Stimulated activated naive B cell treated with anti-CD40 and anti-IgM and Interleukin-4, amounts not matched to agents 10 μg/mL and 1 μg/mL and 100 μg/mL, for 72 hours (primary cell): ENCODE measurements at regions not wholly inside any gene's neighbourhood (a gene's known extent, or its start where the extent isn't known, plus 50 kb on each side); places are given as distances from the start of the nearest gene placed in this dataset.

Experiments used
- ATAC-seq, 2 donors: fragments of 150-1000 bp; cut with Tn5 transposase; replicated peaks; 2 replicates each; pipeline ENCODE4 v1.10.0; 2021; ENCODE audit warnings: moderate library complexity in 1 of 2
- DNase-seq: peaks from one replicate; pipeline ENCODE4 v3.0.0; 2021
- H3K27ac Mint-ChIP-seq: one replicate; pipeline ENCODE4 v1.8.0; 2022; ENCODE audit warnings: mild to moderate bottlenecking, mixed read lengths
- H3K27me3 Mint-ChIP-seq, 2 donors: one replicate each; pipeline ENCODE4 v1.8.0; 2022; ENCODE audit warnings: mixed read lengths in 2 of 2
- H3K36me3 Mint-ChIP-seq, 2 donors: one replicate each; pipeline ENCODE4 v1.8.0; 2022; ENCODE audit warnings: mixed read lengths in 2 of 2, mild to moderate bottlenecking in 1 of 2
- H3K4me1 Mint-ChIP-seq, 2 donors: one replicate each; pipeline ENCODE4 v1.8.0; 2022; ENCODE audit warnings: mixed read lengths in 2 of 2, mild to moderate bottlenecking in 1 of 2
- H3K4me3 Mint-ChIP-seq, 2 donors: one replicate each; pipeline ENCODE4 v1.8.0; 2022; ENCODE audit warnings: mild to moderate bottlenecking in 2 of 2, mixed read lengths in 2 of 2, moderate library complexity in 1 of 2
- H3K9me3 Mint-ChIP-seq, 2 donors: one replicate each; pipeline ENCODE4 v1.8.0; 2022; ENCODE audit warnings: mixed read lengths in 2 of 2, mild to moderate bottlenecking in 1 of 2

DNA sequence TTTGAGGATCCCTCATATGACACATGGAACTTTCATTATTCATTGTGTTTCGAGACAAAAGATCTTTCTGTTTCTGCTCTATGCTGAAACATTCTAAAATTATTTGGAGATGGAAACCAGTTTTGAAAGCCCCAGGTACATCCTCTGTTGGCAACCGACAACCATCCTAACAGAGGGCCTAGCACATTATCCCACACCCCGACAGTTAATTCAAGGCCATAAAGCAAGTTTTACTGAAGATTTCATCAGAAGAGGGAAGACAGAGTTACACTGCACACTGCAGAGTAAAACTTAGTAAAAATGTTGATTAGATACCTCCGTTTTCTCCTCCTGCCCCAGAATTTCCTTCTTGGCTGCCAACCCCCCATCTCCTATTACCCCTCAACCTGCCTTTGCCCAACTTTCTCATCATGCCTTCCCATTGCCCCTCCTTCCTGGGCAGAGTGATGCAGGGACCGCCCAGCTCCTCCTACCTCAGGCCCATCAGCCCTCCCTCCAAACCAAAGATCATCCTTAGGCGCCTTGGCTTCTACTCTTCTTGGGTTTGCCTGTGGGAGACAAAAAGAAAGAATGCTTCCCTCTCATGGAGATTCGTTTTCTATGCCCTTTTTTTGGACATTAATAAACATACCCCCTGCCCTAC, 52.9 kb upstream of the CITED4 start:
- no peak overlapping the region for H3K4me3 Mint-ChIP-seq

DNA sequence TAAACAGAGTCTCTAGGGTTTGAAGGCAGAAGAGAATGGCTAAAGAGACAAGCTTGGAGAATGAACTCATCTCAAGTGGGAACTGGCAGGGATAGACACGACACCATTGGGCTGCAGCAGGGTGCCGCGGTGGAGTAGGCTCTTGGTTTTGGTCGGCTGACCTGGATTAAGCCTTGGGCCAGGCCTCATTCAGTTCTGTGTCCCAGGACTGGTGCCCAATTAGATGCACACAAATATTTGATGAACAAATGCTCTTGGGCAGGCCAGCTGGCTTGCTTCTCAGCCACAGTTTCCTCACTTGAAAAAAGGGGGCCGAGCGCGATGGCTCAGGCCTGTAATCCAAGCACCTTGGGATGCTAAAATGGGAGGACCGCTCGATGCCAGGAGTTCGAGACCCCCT, 53.4 kb upstream of the CITED4 start:
- H3K4me1 Mint-ChIP-seq: no peaks in the 10 kb centered on the region
- ATAC-seq (no peak), DNase-seq (no peak)
- no peak overlapping the region for H3K4me3 Mint-ChIP-seq
- no peaks in the 10 kb centered on the region for H3K36me3 Mint-ChIP-seq
- no peaks in the 10 kb centered on the region for H3K27me3 Mint-ChIP-seq
- H3K9me3 Mint-ChIP-seq: no peaks in the 10 kb centered on the region
- H3K27ac Mint-ChIP-seq: no peak overlapping the region

More for the DNA sequence above, 52.9 kb upstream of the CITED4 start:
- DNase-seq (no peak), ATAC-seq (no peak)
- Mint-ChIP-seq H3K36me3 (no peaks in the 10 kb centered on the region), H3K27ac (peak overlapping the region; percentile 6), H3K4me1 (no peaks in the 10 kb centered on the region), H3K27me3 (no peaks in the 10 kb centered on the region), H3K9me3 (no peaks in the 10 kb centered on the region)

DNA sequence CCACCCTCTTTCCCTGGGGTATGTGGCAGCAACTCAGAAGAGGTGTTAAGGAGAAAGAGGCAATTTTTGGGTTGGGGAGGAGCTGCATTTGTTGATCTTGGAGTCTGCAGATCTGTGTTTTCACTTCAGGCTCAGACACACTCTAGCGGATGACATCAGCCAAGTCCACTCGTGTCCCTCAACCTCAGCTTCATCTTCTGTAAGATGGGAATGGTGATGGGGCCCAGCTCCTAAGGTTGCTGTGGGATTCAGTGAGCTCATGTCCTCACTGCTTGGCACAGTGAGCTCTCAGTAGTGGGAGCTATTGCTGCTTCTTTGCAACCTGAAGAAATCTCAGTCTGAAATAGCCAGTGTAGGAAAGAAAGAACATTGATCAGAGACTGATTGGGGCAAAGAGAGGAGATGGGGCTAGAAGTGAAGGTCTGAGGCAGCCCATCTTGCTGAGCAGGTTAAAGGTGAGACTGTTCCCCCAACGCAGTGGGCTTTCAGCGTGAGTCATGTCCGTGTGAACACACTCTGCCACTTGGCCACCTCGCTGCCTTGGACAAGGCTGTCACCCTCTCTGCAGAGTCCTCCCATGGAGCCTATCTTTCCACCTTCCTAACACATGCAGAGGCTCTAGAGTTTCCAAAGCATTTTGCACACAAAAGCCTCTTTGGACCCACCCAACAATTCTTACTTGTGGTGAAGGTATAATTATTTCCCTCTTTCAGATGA, 56.0 kb upstream of the CITED4 start:
- no peak overlapping the region for H3K4me3 Mint-ChIP-seq
- H3K27ac Mint-ChIP-seq: no peak overlapping the region
- no peak for ATAC-seq
- no peaks in the 10 kb centered on the region for H3K36me3 Mint-ChIP-seq
- no peak for DNase-seq
- H3K4me1 Mint-ChIP-seq: no peaks in the 10 kb centered on the region
- H3K9me3 Mint-ChIP-seq: no peaks in the 10 kb centered on the region
- H3K27me3 Mint-ChIP-seq: peaks cover 0 to 8% of the 10 kb centered on the region in 2 donors

DNA sequence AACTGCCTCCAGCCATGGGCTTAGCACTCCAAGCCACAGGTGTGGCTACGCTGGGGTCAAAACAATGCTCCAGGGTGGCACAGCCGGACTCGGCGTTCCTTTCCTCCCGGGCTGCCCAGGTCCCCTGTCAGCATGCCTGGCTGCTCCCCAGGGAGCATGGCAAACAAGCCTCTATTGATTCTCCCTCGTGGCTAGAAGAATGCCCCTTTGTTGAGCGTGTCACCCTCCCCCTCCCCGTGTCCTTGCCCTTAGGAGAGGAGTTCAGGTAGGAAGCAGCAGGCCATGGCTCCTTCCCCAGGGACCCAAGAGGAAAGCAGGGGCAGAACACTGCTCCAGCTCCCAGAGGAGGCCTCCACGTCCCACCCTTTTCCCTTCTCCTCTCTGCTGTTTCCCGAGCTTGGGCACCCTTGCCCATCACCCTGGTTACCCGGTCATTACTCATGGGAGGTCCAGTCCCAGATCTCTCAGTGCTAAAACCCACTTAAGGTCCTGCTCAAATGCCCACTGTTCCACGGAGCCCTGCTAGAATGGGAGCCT, 57.4 kb upstream of the CITED4 start:
- ATAC-seq: no peak
- H3K27me3 Mint-ChIP-seq: peaks cover 3 to 8% of the 10 kb centered on the region in 2 donors
- DNase-seq: no peak
- no peak overlapping the region for H3K27ac Mint-ChIP-seq
- H3K36me3 Mint-ChIP-seq: no peaks in the 10 kb centered on the region
- H3K9me3 Mint-ChIP-seq: no peaks in the 10 kb centered on the region
- H3K4me1 Mint-ChIP-seq: no peaks in the 10 kb centered on the region
- H3K4me3 Mint-ChIP-seq: no peak overlapping the region

DNA sequence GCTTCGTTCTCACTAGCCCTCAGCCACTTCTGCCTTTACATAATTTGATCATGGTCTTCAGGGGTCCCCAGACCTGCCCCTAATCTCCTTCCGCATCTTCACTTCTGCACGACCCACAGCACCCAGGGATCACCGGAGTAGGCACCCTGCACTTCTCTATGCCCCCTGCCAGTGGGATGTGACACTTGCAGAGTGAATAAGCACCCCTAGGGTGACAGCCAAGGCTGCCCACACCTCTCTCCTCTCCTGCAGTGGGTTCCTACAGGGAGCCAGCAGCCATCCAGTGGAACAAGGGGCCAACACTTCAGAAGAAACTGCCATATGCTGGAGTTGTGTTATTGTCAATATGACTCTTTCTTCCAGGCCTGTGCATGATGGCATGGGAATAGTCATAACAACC, 58.0 kb upstream of the CTPS1 start:
- no peaks in the 10 kb centered on the region for H3K9me3 Mint-ChIP-seq
- no peak overlapping the region for H3K27ac Mint-ChIP-seq
- H3K27me3 Mint-ChIP-seq: peaks cover 3 to 8% of the 10 kb centered on the region in 2 donors
- H3K36me3 Mint-ChIP-seq: no peaks in the 10 kb centered on the region
- no peak overlapping the region for H3K4me3 Mint-ChIP-seq
- DNase-seq (no peak), ATAC-seq (no peak)
- no peaks in the 10 kb centered on the region for H3K4me1 Mint-ChIP-seq

DNA sequence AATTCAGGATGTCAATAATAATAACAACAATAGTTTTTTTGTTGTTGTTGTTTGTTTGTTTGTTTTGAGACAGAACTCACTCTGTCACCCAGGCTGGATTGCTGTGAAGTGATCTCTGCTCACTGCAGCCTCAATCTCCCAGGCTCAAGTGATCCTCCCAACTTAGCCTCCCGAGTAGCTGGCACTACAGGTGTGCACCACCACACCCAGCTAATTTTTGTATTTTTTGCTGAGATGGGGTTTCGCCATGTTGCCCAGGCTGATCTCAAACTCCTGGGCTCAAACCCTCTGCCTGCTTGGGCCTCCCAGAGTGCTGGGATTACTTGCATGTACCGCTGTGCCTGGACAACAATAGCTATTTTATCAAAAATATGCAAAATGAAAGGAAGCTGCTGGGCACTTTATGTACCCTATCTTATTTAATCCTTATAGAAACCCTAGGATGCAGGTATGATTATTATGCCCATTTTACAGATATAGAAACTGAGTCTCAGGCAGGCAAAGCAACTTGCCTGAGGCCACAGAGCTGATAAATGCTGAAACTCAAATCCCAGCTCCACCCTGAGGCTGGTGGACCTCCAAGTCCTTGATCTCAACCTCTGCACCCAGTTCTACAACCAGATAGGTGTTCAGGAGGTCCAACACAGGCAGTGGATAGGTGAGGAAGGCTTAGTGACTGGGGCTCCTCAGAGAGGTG, 57.4 kb upstream of the CTPS1 start:
- ATAC-seq (no peak), DNase-seq (no peak)
- Mint-ChIP-seq H3K36me3 (no peaks in the 10 kb centered on the region), H3K9me3 (no peaks in the 10 kb centered on the region), H3K4me3 (no peak overlapping the region), H3K4me1 (no peaks in the 10 kb centered on the region), H3K27ac (no peak overlapping the region), H3K27me3 (peaks cover 3 to 8% of the 10 kb centered on the region in 2 donors)

DNA sequence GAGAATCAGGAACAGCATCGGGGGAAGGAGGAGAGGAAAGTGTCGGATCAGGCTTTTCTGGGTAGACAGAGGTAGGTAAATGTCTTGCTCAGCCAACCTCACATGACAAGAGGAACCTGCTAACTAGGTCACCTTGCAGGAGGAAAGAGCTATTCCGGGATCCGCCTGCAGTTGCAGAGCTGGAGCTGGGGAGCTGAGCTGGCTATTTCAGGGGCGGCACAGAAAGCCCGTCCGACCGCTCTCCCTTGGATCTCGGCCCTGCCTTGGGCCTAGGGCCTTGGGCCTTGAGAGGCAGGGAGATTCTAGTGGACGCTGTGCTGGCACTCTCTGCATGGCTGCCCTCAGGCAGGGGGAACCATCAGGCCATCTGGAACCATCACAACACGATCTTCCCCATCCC, 56.5 kb upstream of the CTPS1 start:
- Mint-ChIP-seq H3K36me3 (no peaks in the 10 kb centered on the region), H3K27me3 (peaks cover 3 to 8% of the 10 kb centered on the region in 2 donors), H3K9me3 (no peaks in the 10 kb centered on the region), H3K4me1 (no peaks in the 10 kb centered on the region), H3K4me3 (no peak overlapping the region), H3K27ac (no peak overlapping the region)
- DNase-seq (no peak), ATAC-seq (no peak)

DNA sequence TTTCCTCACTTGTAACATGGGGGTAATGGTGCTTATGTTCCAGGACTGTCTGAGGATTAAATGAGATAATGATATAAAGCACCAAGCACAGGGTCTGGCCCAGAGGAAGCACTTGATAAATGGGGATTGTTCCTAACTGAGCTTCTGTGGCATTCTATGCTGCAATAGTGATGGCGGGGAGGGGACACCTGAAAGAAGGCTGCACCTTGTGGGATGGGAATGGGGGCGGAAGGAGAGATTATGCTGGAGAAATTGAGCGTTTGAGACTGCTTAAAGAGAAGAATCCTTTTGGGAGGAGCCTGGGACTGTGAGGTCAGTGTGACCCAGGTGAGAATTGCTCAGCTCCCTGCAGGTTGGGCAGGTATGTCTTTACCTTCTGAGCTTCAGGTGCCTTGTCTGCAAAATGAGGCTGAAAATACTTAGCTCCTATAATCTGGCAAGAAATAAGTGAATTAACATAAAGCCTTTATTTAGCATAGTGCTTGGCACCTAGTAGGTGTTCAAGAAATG, 55.9 kb upstream of the CTPS1 start:
- ATAC-seq: no peak
- no peaks in the 10 kb centered on the region for H3K36me3 Mint-ChIP-seq
- peaks cover 0 to 3% of the 10 kb centered on the region in 2 donors for H3K4me1 Mint-ChIP-seq
- no peaks in the 10 kb centered on the region for H3K9me3 Mint-ChIP-seq
- no peak overlapping the region for H3K27ac Mint-ChIP-seq
- DNase-seq: no peak
- H3K4me3 Mint-ChIP-seq: no peak overlapping the region
- H3K27me3 Mint-ChIP-seq: peaks cover 3 to 8% of the 10 kb centered on the region in 2 donors

DNA sequence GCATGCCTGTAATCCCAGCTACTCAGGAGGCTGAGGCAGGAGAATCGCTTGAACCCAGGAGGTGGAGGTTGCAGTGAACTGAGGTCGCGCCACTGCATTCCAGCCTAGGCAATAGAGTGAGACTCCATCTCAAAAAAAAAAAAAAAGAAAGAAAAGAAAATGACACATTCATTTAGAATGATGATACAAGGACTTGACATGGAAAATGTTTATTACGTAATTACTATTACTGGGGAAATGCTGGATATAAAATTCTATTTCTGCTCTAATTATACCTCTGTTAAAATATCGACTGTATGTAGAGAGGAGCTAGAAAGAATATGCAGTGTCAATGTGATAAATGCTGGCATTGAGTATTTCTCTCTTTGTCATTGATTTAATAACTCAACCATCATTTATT, 54.7 kb upstream of the CTPS1 start:
- H3K4me1 Mint-ChIP-seq: peaks cover 0 to 3% of the 10 kb centered on the region in 2 donors

DNA sequence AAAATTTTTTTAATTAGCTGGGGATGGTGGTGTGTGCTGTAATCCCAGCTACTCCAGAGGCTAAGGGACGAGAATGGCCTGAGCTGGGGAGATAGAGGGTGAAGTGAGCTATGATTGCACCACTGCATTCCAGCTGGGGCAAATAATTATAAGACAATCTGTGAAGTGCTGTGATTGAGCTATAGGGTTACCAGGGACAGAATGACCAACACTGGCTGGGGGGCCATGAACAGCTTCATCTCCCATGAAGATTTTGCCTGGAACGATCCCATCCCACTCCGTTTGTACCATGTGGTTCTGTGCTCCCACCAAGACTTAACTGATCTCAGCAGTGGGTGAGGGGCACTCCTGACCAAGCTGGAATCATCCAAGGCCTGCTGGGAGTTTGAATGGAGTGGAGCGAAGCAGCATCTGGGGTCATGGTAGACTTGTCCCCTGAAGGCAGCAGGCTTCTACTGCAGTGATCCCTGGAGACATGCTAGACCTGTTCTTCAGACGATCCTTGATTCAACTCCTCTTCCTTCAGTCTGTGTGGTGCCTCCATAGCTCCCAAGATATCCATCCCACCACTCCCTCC, 53.6 kb upstream of the CTPS1 start:
- peaks cover 3 to 10% of the 10 kb centered on the region in 2 donors for H3K27me3 Mint-ChIP-seq
- no peak overlapping the region for H3K27ac Mint-ChIP-seq
- H3K9me3 Mint-ChIP-seq: no peaks in the 10 kb centered on the region
- peaks cover 0 to 3% of the 10 kb centered on the region in 2 donors for H3K4me1 Mint-ChIP-seq
- ATAC-seq (no peak), DNase-seq (no peak)
- no peaks in the 10 kb centered on the region for H3K36me3 Mint-ChIP-seq
- H3K4me3 Mint-ChIP-seq: no peak overlapping the region

More for the DNA sequence above, 54.7 kb upstream of the CTPS1 start:
- no peak overlapping the region for H3K27ac Mint-ChIP-seq
- peaks cover 3 to 8% of the 10 kb centered on the region in 2 donors for H3K27me3 Mint-ChIP-seq
- H3K9me3 Mint-ChIP-seq: no peaks in the 10 kb centered on the region
- ATAC-seq (no peak), DNase-seq (no peak)
- H3K4me3 Mint-ChIP-seq: no peak overlapping the region
- H3K36me3 Mint-ChIP-seq: no peaks in the 10 kb centered on the region

DNA sequence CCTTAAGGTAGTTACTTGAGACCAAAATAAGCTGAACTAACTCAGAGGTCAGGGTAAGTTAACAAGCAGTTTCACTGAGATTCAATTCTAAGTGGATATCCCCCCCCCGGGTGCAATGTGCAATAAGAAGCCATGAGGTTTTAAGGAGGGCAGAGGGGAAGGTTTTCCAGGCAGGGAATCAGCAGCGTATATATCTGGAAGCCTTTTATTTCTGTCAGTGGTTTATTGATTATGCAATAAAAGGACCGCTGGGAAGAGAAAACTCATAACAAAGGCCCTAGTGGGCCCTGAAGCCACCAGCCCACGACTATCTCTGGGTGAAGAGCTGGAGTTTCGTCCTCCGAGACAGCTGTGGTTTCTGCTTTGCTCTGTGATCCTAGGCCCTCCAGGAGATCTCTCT, 53.1 kb upstream of the CTPS1 start:
- ATAC-seq (no peak), DNase-seq (no peak)
- Mint-ChIP-seq H3K36me3 (no peaks in the 10 kb centered on the region), H3K27me3 (peaks cover 7 to 10% of the 10 kb centered on the region in 2 donors), H3K4me3 (no peak overlapping the region), H3K27ac (no peak overlapping the region), H3K9me3 (no peaks in the 10 kb centered on the region), H3K4me1 (peaks cover 0 to 3% of the 10 kb centered on the region in 2 donors)

DNA sequence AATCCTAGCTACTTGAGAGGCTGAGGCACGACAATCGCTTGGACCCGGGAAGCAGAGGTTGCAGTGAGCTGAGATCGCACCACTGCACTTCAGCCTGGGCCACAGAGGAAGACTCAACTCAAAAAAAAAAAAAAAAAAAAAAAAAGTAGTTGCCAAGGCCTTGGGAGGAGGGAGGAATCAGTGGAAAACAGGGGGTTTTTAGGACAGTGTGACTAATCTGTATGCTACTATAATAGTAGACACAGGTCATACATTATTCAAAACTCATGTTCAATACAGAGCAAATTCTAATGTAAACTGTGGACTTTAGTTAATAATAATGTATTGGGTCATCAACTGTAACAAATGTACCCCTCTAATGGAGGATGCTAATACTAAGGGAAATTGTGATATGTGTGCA, 51.7 kb upstream of the CTPS1 start:
- H3K9me3 Mint-ChIP-seq: no peaks in the 10 kb centered on the region
- peaks cover 0 to 3% of the 10 kb centered on the region in 2 donors for H3K4me1 Mint-ChIP-seq
- no peak overlapping the region for H3K27ac Mint-ChIP-seq
- ATAC-seq (no peak), DNase-seq (no peak)
- H3K36me3 Mint-ChIP-seq: no peaks in the 10 kb centered on the region
- H3K4me3 Mint-ChIP-seq: no peak overlapping the region
- H3K27me3 Mint-ChIP-seq: peaks cover 13 to 19% of the 10 kb centered on the region in 2 donors

DNA sequence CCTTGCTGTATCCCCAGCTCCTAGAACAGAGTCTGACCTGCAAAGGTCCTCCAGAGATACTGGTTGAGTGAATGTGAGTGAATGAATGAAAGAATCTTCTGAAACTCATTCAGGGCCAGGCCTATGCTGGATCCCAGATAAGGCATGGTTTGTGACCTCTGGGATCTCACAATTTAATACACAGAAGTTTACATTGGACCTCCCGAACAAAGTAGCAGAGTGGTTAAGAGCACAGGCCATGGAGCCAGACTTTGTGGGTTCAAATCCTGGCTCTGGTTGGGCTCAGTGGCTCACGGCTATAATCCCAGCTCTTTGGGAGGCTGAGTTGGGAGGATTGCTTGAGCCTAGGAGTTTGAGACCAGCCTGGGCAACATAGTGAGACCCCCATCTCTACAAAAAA, 50.8 kb upstream of the CTPS1 start:
- no peak overlapping the region for H3K27ac Mint-ChIP-seq
- H3K27me3 Mint-ChIP-seq: peaks cover 15 to 19% of the 10 kb centered on the region in 2 donors
- H3K36me3 Mint-ChIP-seq: no peaks in the 10 kb centered on the region
- peaks cover 0 to 3% of the 10 kb centered on the region in 2 donors for H3K4me1 Mint-ChIP-seq
- ATAC-seq: no peak
- DNase-seq: no peak
- no peaks in the 10 kb centered on the region for H3K9me3 Mint-ChIP-seq
- no peak overlapping the region for H3K4me3 Mint-ChIP-seq

DNA sequence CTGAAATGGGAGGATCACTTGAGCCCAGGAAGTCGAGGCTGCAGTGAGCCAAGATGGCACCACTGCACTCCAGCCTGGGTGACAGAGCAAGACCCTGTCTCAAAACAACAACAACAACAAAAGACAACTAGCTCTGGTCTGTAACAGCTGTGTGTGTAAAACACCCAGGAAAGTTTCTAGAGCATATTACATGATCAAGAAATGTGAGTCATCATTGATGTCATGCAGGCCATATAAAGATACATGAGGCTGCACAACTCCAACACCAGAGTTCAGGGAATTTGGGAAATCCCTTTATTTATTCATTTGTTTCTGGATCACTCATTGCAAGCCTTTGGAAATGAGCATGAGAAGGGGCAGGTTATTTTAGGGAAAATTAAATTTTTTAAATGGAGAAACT, 50.3 kb upstream of the CTPS1 start:
- Mint-ChIP-seq H3K27ac (no peak overlapping the region), H3K4me1 (peaks cover 0 to 3% of the 10 kb centered on the region in 2 donors), H3K36me3 (no peaks in the 10 kb centered on the region), H3K9me3 (no peaks in the 10 kb centered on the region), H3K27me3 (peaks cover 15 to 19% of the 10 kb centered on the region in 2 donors), H3K4me3 (no peak overlapping the region)
- DNase-seq (no peak), ATAC-seq (no peak)
